Colon (tissue), 2 donors: ENCODE measurements at regions not wholly inside any gene's neighbourhood (a gene's known extent, or its start where the extent isn't known, plus 50 kb on each side); places are given as distances from the start of the nearest gene placed in this dataset.
A peak's percentile ranks its signal among the peaks of the same experiment; 100 is the strongest.
"Not testable (repeated sequence)": the region's sequence is repeated elsewhere in the genome, so short reads cannot be mapped to it uniquely, and the experiment has no call there.

Experiments used
- FAIRE-seq: peaks from 2 replicates; lab custom pipeline; 2012; peaks lifted over from hg19 to GRCh38; lab: Jason Lieb, UNC
- donor health status: control.
- donor health status: control.

DNA sequence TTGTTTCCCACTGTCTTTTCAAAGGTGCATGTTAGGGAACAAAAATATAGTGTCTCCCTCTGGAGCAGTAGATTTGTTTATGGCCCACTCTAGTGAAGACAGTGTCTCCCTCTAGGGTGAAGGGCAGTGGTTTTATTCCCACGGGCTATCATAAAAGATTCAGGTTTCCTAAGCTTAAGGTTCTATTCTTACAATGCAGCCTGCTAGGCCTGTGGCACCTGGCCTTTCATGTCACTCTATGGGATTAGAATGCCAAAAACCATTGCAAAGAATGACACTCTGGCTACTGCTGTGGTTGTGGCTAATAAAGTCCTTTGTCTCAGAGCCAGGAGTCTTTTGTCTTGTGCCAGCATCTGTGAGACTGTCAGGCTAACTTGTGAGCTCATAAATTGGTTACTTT, 92.6 kb upstream of the GPR39 start:
- FAIRE-seq: not testable (repeated sequence)

DNA sequence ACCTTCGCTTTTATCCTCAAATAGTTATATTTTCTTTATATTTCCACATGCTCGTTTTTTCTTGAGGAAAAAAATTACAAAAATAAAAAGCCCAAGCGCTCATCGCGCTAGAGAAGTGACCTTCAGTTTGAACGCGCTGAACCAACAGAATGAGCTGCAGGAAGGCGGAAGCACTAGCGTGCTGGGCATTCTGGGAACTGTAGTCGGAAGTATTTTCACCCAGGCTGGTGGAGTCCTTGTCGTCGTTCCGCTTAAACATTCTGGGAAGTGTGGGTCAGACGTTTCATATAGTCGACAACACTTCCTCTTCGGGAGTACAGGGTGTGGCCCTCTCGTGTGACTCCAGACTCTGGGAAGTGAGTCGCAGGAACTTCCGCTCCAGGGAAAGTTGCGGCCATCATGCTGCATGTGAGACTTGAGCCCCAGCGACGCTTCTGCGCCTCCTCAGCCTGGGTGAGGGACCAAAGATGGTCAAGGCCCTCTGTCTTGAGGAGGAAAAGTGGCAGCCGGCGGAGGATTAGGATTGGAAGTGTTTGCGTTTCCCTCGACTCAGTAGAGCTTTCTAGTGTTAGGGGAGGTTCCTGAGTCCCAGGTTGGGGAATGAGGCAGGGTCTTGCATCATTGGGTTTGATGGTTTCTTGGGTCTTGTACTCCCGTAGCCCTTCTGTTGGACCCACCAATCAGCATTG, 84.1 kb upstream of the GPR39 start:
- FAIRE-seq: not testable (repeated sequence)

DNA sequence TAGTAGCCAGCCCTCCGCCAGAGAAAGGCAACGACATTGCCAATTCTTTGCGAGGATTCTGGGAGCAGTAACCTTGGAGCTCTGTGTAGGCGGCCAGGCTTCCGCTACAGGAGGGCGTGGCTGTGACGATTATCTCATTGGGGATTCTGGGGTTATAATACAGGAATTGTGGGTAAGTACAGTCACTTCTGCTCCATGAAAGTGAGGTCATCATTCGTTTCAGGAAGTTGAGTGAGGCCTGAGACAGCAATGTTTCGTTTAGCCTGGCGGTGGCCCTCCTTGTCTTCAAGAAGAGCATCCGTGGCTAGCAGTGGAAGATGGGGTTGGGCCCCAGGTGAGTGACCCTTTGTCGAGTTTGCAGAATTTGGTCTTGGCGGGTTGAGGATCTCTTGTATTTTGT, 79.5 kb upstream of the GPR39 start:
- FAIRE-seq: not testable (repeated sequence)

DNA sequence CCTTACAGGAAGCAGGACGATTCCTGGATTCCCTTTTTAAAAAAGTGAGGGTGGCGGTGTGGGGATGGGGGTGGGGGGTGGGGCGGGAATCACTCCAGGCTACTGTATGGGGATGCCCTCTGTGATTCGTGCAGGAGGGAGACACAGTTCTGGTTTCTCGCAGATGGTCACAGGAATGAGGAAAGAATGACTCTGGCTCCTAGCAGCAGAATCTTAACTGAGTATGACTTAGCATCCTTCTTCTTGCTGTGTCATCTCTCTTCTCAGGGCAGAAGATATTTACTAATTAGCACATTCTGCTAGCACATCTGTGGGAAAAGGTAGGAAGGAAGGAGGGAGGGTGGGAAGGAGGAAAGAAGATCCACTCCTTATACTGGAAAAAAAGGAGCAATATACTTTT, 78.8 kb upstream of the GPR39 start:
- FAIRE-seq: not testable (repeated sequence)

- peak; percentile 55 for FAIRE-seq
Measured at GRCh38 chr2:132347041-132347780, 69.4 kb upstream of the GPR39 start.

GRCh38 chr2:132349092-132349687, 67.4 kb upstream of the GPR39 start:
- FAIRE-seq: not testable (repeated sequence)

DNA sequence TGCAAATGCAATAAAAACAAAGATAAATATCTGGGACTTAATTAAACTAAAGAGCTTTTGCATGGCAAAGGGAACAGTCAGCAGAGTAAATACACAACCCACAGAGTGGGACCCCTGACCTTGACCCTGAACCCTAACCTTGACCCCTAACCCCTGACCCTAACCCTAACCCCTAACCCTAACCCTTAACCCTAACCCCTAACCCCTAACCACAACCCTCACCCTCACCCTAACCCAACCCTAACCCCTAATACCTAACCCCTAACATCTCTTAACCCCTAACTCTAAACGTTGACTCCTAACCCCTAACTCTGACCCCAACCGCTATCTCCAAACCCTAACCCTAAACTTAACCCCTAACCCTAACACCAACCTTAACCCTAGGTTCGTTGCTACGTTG, 64.9 kb upstream of the GPR39 start:
- not testable (repeated sequence) for FAIRE-seq

- not testable (repeated sequence) for FAIRE-seq
Measured at GRCh38 chr2:132352481-132353001, 64.1 kb upstream of the GPR39 start.

- not testable (repeated sequence) for FAIRE-seq
Measured at GRCh38 chr2:132353380-132353779, 63.2 kb upstream of the GPR39 start.

DNA sequence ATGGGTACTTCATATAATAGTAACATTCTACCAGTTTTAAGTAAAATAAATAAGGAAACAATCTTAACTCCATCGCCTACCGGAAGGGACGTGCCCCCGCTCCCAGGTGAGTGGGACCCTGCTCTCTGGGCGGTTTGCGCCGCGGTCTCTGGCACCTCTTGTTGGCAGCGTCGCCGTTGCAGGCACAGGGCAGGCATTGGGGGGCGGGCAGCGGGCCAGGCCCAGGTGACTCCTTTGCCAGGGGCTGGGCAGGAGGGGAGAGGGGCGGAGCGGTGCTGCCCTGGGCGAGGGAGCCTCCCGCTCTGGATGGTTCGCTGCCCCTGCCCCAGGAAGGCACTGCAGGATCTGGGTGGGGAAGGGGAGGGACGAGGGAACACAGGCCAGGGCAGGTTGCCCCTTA, 55.6 kb upstream of the GPR39 start:
- FAIRE-seq: not testable (repeated sequence)

- FAIRE-seq: peak; percentile 60
Measured at GRCh38 chr2:132361498-132361897, 55.1 kb upstream of the GPR39 start.

DNA sequence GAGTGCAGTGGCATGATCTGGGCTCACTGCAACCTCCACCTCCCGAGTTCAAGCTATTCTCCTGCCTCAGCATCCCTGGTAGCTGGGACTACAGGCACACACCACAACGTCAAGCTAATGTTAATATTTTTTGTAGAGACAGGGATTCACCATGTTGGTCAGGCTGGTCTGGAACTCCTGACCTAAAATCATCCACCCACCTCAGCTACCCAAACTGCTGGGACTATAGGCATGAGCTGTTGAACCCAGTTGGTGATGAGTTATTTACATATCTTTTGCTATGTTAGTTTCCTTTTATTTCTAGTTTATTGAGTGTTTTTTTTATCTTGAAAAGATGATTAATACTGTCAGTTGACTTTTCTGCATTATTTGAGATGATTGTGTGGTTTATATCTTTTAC, 53.3 kb upstream of the GPR39 start:
- peak; percentile 28 for FAIRE-seq

- FAIRE-seq: not testable (repeated sequence)
Measured at GRCh38 chr2:132365963-132366362, 50.6 kb upstream of the GPR39 start.

DNA sequence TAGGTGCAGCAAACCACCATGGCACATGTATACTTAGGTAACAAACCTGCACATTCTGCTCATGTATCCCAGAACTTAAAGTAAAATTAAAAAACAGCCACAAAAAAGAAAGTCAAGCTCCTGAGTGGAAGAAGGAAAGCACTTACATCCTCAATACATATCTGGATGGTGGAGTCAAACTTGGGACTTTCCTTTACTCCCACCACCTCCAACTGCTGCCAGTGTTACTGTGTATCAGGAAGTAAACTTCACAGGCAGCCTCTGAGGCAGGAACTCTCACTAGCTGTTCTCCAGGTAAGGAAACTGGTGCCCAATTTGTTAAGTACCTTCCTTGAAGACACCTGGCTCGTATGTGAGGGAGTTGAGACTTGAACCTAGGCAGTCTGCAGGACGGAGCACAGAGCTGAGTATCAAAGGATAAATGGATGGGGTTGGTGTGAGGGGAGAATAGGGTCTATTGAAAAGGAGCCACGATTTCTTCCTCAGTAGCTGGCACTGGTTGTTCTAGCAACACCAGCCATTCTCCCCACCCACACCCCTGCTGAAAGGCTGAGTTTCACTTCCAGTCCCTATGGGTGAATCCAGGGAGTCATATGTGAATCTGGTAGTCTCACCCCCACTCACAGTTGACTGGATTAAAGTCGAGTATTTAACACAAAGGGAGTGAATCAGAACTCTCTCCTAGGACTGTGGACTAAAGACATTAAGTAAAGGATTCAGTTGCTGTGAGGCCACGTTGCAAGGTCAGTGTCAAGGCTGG, 50.0 kb upstream of the GPR39 start:
- no peak for FAIRE-seq
